BJ (cell line): ENCODE measurements at regions not wholly inside any gene's neighbourhood (a gene's known extent, or its start where the extent isn't known, plus 50 kb on each side); places are given as distances from the start of the nearest gene placed in this dataset.

ENCODE experiments used
- CTCF ChIA-PET: fragments of 350-600 bp; formaldehyde crosslinking; extraction: SDS; loops from one replicate; lab custom pipeline; 2021; ENCODE audit warnings: antibody characterized with exemption, inconsistent platforms; lab: Yijun Ruan, JAX
- POLR2A ChIA-PET: fragments of 300-600 bp; sonication (Branson Sonifier 250); formaldehyde crosslinking; extraction: SDS; loops from one replicate; lab custom pipeline; 2021; ENCODE audit warnings: antibody characterized with exemption; lab: Charles Lee
- DNase-seq: peaks from one replicate; pipeline ENCODE4 v3.0.0-alpha.2; 2011; ENCODE audit warnings: low read depth
- H3K27me3 ChIP-seq: 2 replicates; pipeline ENCODE4 v1.6.0; 2011; ENCODE audit warnings: low read length; ENCODE audit not compliant: control insufficient read depth, insufficient read depth
- H3K36me3 ChIP-seq: 2 replicates; pipeline ENCODE4 v1.5.1; 2011; ENCODE audit warnings: low read length; ENCODE audit not compliant: control insufficient read depth, insufficient read depth
- H3K4me3 ChIP-seq: 2 replicates; pipeline ENCODE4 v1.5.1; 2011; ENCODE audit warnings: low read depth, mild to moderate bottlenecking, control low read depth, low read length
- TF ChIP-seq, protein P1 (sequence below): IDR thresholded peaks from 2 replicates; pipeline ENCODE4 v1.5.1; 2011; ENCODE audit warnings: low read depth, mild to moderate bottlenecking, control low read depth, inconsistent platforms, low read length, moderate library complexity; ENCODE audit not compliant: insufficient read depth

DNA sequence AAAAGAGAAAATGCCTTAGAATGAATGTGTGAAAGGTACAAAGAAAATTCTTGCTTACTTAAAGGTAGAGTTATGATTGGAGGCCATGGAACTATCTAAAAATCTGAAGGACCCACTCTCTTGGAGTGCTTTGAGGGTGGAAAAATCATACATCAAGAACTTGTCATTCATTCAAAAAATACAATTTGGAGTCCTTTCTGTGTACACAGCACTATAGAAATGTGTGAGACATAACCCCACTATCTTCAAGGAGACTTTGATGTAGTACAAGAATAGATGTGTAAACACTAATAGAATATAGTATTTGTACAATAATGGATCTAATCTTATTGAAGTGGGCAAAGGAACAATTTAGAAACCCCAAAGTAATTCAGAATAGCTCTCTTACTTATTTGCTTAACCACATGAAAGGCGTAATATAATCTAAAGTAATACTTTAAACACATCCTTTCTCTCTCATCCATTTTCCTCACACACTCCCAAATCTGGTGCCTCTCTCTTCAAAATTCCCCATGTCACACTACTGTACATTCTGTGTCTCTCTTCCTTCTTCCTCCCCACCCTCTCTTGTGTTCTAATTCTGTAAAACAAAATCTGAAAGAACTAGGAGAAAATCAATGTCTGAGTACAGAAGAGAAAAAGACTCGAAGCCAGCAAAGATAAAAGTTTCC is 166.7 kb downstream of the DNAJB9 start:
- CTCF ChIA-PET: no interaction called here
- Histone ChIP-seq H3K36me3 (no peaks in the 10 kb centered on the region), H3K4me3 (no peak overlapping the region), H3K27me3 (no peaks in the 10 kb centered on the region)
- POLR2A ChIA-PET: no interaction called here
- DNase-seq: no peak
- TF ChIP-seq, protein P1, sequence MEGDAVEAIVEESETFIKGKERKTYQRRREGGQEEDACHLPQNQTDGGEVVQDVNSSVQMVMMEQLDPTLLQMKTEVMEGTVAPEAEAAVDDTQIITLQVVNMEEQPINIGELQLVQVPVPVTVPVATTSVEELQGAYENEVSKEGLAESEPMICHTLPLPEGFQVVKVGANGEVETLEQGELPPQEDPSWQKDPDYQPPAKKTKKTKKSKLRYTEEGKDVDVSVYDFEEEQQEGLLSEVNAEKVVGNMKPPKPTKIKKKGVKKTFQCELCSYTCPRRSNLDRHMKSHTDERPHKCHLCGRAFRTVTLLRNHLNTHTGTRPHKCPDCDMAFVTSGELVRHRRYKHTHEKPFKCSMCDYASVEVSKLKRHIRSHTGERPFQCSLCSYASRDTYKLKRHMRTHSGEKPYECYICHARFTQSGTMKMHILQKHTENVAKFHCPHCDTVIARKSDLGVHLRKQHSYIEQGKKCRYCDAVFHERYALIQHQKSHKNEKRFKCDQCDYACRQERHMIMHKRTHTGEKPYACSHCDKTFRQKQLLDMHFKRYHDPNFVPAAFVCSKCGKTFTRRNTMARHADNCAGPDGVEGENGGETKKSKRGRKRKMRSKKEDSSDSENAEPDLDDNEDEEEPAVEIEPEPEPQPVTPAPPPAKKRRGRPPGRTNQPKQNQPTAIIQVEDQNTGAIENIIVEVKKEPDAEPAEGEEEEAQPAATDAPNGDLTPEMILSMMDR: no peak

DNA sequence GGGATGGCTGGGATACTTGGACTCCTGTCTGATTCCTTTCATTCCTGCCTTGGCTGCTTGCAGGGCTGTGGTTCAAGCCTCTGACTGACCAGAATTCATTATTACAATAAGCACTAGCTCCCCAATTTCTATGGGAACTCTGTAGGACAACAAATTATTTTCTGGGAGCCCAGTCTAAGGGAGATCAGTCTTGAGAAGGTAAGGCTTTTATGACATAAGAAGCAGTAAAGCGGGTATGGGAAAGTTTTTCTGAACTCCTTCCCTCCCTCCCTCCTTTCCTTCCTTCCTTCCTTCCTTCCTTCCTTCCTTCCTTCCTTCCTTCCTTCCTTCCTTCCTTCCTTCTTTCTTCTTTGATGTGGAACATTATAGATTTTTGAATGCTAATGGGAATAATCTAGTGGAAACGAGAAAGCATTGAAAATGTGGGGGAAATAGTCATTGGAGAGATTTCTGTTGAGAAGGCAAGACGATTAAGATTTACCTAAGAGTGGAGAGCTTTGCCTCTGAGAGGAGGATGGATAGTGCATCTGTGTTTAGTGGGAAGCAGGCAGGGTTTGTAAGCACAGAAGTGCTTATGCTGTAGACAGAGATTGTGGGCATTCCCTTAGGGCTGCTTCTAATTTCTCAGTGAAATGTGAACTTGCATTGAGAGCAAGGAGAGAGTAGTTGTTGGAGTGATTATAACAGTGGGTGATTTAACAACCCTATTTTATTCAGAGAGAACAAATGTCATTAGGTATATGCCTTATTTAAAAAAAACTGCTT is 201.5 kb downstream of the DNAJB9 start:
- Histone ChIP-seq H3K27me3 (no peaks in the 10 kb centered on the region), H3K36me3 (no peaks in the 10 kb centered on the region), H3K4me3 (no peak overlapping the region)
- POLR2A ChIA-PET: no interaction called here
- TF ChIP-seq, protein P1: no peak
- CTCF ChIA-PET: no interaction called here
- DNase-seq: no peak

DNA sequence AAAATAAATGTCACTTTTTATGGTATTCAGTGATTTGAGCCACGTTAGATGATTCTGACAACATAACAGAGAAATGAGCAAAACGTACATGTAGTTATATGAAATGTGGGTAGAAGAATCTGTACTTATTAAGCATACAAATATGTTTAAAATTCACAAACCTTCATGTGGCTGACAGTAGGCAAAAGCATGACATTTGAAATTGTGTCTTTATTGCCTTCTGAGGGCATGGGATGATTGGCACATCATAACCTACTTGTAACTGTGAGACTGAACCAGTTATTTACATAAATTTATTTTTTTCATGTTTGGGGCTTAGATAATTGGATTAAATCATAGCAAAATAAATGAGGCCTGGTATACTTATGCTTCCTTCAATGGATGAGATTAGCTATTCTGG is 202.2 kb downstream of the DNAJB9 start:
- no peak for DNase-seq
- Histone ChIP-seq H3K4me3 (no peak overlapping the region), H3K36me3 (no peaks in the 10 kb centered on the region), H3K27me3 (no peaks in the 10 kb centered on the region)
- ChIA-PET CTCF (no interaction called here), POLR2A (no interaction called here)
- TF ChIP-seq, protein P1: no peak

DNA sequence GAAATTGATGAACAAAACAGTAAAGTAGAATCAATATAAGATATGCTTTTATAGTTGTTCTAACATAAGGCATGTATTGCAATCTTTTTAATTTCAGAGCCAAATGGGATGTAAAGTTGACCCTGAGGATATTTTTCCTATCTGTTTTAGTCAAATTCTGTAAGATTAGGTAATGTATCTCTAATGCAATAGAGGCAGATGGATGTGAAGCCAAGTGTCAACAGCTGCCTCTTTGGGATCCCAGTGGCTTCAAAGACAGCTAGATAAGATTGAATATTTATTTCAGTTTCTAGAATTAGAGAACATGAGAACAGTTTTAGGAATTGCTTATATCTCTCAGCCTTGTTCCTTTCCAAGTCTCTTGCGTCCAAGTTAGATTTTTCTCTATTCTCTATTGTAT is 208.3 kb downstream of the DNAJB9 start:
- no peak for DNase-seq
- TF ChIP-seq, protein P1: no peak
- H3K27me3 ChIP-seq: no peaks in the 10 kb centered on the region
- H3K36me3 ChIP-seq: no peaks in the 10 kb centered on the region
- POLR2A ChIA-PET: no interaction called here
- no peak overlapping the region for H3K4me3 ChIP-seq
- CTCF ChIA-PET: no interaction called here

DNA sequence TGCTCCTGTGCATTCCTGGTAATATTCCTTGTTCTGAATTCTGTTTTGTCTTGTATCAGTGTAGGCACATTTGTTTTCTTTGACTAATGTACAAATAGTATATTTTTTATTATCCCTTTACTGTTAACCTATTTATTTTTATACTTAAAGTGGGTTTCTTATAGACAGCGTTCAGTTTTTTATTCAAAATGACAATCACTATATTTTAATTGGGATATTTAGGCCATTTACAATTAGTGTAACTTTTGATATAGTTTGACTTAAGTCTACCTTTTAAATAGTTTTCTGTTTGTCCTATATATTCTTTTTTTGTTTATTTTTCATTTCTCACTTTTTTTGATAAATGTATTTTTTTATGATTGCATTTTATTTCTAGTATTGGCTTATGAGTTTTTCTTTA is 219.8 kb downstream of the DNAJB9 start:
- POLR2A ChIA-PET: no interaction called here
- TF ChIP-seq, protein P1: no peak
- DNase-seq: no peak
- H3K27me3 ChIP-seq: no peaks in the 10 kb centered on the region
- no peak overlapping the region for H3K4me3 ChIP-seq
- CTCF ChIA-PET: no interaction called here
- H3K36me3 ChIP-seq: no peaks in the 10 kb centered on the region
